ENCODE measurements at regions not wholly inside any gene's neighbourhood (a gene's known extent, or its start where the extent isn't known, plus 50 kb on each side); places are given as distances from the start of the nearest gene placed in this dataset.

DNA sequence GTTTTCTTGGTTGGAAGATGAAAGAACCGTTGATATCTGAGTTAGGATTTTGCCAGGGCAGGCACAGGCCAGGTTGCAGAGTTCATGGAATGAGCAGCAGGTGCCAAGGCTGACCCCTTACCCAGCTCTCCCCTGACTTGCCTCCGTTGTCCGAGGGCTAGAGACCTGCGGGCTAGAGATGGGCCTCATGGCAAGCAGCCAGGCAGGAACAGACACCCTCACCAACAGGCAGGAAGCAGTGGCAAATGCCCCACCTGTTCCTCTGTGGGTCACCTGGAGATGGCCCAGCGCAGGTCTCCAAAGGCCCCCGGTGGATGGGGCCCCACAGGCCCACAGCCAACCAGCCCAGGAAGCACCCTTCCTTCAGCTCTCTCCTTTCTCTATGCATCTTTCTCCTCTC is 186.7 kb upstream of the PMEPA1 start:
- TF ChIP-seq POLR2A (IDR thresholded peaks at IDR 0.05): no peak
- TF ChIP-seq, protein P1, sequence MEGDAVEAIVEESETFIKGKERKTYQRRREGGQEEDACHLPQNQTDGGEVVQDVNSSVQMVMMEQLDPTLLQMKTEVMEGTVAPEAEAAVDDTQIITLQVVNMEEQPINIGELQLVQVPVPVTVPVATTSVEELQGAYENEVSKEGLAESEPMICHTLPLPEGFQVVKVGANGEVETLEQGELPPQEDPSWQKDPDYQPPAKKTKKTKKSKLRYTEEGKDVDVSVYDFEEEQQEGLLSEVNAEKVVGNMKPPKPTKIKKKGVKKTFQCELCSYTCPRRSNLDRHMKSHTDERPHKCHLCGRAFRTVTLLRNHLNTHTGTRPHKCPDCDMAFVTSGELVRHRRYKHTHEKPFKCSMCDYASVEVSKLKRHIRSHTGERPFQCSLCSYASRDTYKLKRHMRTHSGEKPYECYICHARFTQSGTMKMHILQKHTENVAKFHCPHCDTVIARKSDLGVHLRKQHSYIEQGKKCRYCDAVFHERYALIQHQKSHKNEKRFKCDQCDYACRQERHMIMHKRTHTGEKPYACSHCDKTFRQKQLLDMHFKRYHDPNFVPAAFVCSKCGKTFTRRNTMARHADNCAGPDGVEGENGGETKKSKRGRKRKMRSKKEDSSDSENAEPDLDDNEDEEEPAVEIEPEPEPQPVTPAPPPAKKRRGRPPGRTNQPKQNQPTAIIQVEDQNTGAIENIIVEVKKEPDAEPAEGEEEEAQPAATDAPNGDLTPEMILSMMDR (IDR thresholded peaks at IDR 0.05): no peak

All from uterus (tissue), 2 donors.